GM23338 (cell line): ENCODE measurements at regions not wholly inside any gene's neighbourhood (a gene's known extent, or its start where the extent isn't known, plus 50 kb on each side); places are given as distances from the start of the nearest gene placed in this dataset.

Experiments
- ATAC-seq: fragments of 200-7000 bp; cut with Tn5 transposase; 3 replicates; pipeline ENCODE4 v1.9.1; 2020
- DNase-seq: peaks from one replicate; pipeline ENCODE4 v3.0.0-alpha.2; 2015; ENCODE audit warnings: low spot score
- H2AFZ ChIP-seq: fragments of 200-600 bp; sonication (generic); 2 replicates; pipeline ENCODE4 v1.8.0; 2016; ENCODE audit warnings: antibody characterized with exemption, mild to moderate bottlenecking, moderate library complexity
- H3F3A ChIP-seq: fragments of 200-600 bp; sonication (generic); replicated peaks from 2 replicates; pipeline ENCODE4 v1.8.0; 2017; ENCODE audit warnings: antibody characterized with exemption, mixed run types, low read depth
- H3K27ac ChIP-seq: fragments of 200-600 bp; sonication (generic); 2 replicates; pipeline ENCODE4 v1.6.1; 2016; ENCODE audit warnings: low read depth
- H3K27me3 ChIP-seq: fragments of 200-600 bp; sonication (generic); 2 replicates; pipeline ENCODE4 v1.8.0; 2016; ENCODE audit warnings: mild to moderate bottlenecking, mixed run types, moderate library complexity; ENCODE audit not compliant: insufficient read depth
- H3K36me3 ChIP-seq: fragments of 200-600 bp; sonication (generic); 2 replicates; pipeline ENCODE4 v1.8.0; 2016; ENCODE audit warnings: mild to moderate bottlenecking; ENCODE audit not compliant: insufficient read depth
- H3K4me1 ChIP-seq: fragments of 200-600 bp; sonication (generic); 2 replicates; pipeline ENCODE4 v1.8.0; 2016; ENCODE audit warnings: mild to moderate bottlenecking, moderate library complexity; ENCODE audit not compliant: insufficient read depth
- H3K4me2 ChIP-seq: fragments of 200-600 bp; sonication (generic); 2 replicates; pipeline ENCODE4 v1.7.1; 2017; ENCODE audit warnings: mixed run types
- H3K4me3 ChIP-seq: fragments of 200-600 bp; sonication (generic); 2 replicates; pipeline ENCODE4 v1.6.1; 2016; ENCODE audit warnings: mixed run types
- H3K79me2 ChIP-seq: fragments of 200-600 bp; sonication (generic); replicated peaks from 2 replicates; pipeline ENCODE4 v1.8.0; 2017; ENCODE audit warnings: mild to moderate bottlenecking; ENCODE audit not compliant: insufficient read depth
- H3K9me2 ChIP-seq: fragments of 200-600 bp; sonication (generic); 2 replicates; pipeline ENCODE4 v1.8.0; 2017; ENCODE audit not compliant: insufficient read depth
- H4K20me1 ChIP-seq: fragments of 200-600 bp; sonication (generic); replicated peaks from 2 replicates; pipeline ENCODE4 v1.8.0; 2017; ENCODE audit warnings: mild to moderate bottlenecking; ENCODE audit not compliant: insufficient read depth
- H3K27ac Mint-ChIP-seq: 2 replicates; pipeline ENCODE4 v1.8.0; 2020; ENCODE audit warnings: inconsistent platforms, mild to moderate bottlenecking, moderate library complexity, mixed read lengths
- H3K27me3 Mint-ChIP-seq: 3 replicates; pipeline ENCODE4 v1.8.0; 2022; ENCODE audit warnings: low read depth, mild to moderate bottlenecking, moderate library complexity, mixed read lengths, inconsistent platforms; ENCODE audit not compliant: insufficient read depth, poor library complexity
- H3K36me3 Mint-ChIP-seq: 3 replicates; pipeline ENCODE4 v1.8.0; 2021; ENCODE audit warnings: low read depth, mild to moderate bottlenecking, inconsistent platforms, moderate library complexity, mixed read lengths
- H3K4me1 Mint-ChIP-seq: 3 replicates; pipeline ENCODE4 v1.8.0; 2020; ENCODE audit warnings: mild to moderate bottlenecking, inconsistent platforms, mixed read lengths
- H3K4me3 Mint-ChIP-seq: 3 replicates; pipeline ENCODE4 v1.8.0; 2021; ENCODE audit warnings: moderate library complexity, mild to moderate bottlenecking, inconsistent platforms, mixed read lengths
- H3K9me3 Mint-ChIP-seq: 3 replicates; pipeline ENCODE4 v1.8.0; 2020; ENCODE audit warnings: moderate library complexity, mild to moderate bottlenecking, inconsistent platforms, mixed read lengths
- CREB1 ChIP-seq: fragments of 250-450 bp; sonication (Bioruptor Pico); IDR thresholded peaks from 2 replicates; pipeline ENCODE4 v1.5.0; 2020; ENCODE audit warnings: low read depth, mild to moderate bottlenecking, moderate library complexity
- EZH2 ChIP-seq: fragments of 200-600 bp; sonication (generic); IDR thresholded peaks from one replicate; pipeline ENCODE4 v1.8.0; 2017; ENCODE audit warnings: antibody characterized with exemption, mild to moderate bottlenecking, low read depth; ENCODE audit not compliant: unreplicated experiment
- EZH2phosphoT487 ChIP-seq: fragments of 200-600 bp; sonication (generic); IDR thresholded peaks from one replicate; pipeline ENCODE4 v1.8.1; 2018; ENCODE audit warnings: antibody characterized with exemption; ENCODE audit not compliant: unreplicated experiment
- NANOG ChIP-seq: IDR thresholded peaks from 2 replicates; pipeline ENCODE4 v1.6.1; 2016; ENCODE audit warnings: antibody characterized with exemption, borderline replicate concordance
- POLR2AphosphoS5 ChIP-seq: IDR thresholded peaks from 2 replicates; pipeline ENCODE4 v1.6.1; 2016; ENCODE audit warnings: antibody characterized with exemption, low read depth
- STAT1 ChIP-seq: IDR thresholded peaks from one replicate; pipeline ENCODE4 v1.6.1; 2016; ENCODE audit warnings: antibody characterized with exemption; ENCODE audit not compliant: unreplicated experiment
- ZNF114 ChIP-seq: fragments of 250-450 bp; sonication (Bioruptor Pico); IDR thresholded peaks from 2 replicates; pipeline ENCODE4 v1.5.0; 2020; ENCODE audit warnings: mild to moderate bottlenecking, moderate library complexity
- ZNF331 ChIP-seq: fragments of 250-450 bp; sonication (Bioruptor Pico); IDR thresholded peaks from 2 replicates; pipeline ENCODE4 v1.5.0; 2020; ENCODE audit warnings: low read depth, mild to moderate bottlenecking, moderate library complexity
- TF ChIP-seq, protein P1 (sequence below), 2 experiments: fragments of 200-600 bp in 1 of 2; sonication (generic) in 1 of 2; conservative IDR thresholded peaks; 2 replicates each; pipeline versions ENCODE4 v1.5.1 to v1.6.1; 2016 to 2017; ENCODE audit warnings: antibody characterized with exemption in 2 of 2, low read depth in 2 of 2, mild to moderate bottlenecking in 2 of 2, moderate library complexity in 1 of 2

DNA sequence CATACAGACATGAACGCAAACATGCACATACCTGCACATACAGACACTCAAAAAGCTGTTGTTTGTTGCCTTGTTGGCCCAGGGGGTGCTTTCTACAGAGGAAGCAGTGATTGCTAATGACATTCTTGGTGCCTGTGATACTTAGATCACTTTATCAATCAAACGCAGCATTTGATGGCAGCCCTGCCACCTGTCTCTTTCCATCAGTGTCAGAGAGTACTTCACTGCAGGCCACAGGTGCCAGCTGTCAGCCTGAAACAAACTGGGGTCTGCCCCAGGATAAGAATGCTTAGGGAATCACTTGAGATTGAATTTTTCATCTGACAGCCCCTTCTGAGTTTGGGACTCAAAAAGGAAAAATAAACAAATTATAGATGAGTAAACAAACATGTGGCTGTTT, 388.9 kb upstream of the SGCD start:
- Mint-ChIP-seq H3K4me1 (no peaks in the 10 kb centered on the region; the same call in 2 of the 3 replicates), H3K27me3 (peaks cover 5% of the 10 kb centered on the region), H3K36me3 (no peaks in the 10 kb centered on the region), H3K9me3 (no peaks in the 10 kb centered on the region), H3K27ac (no peak overlapping the region), H3K4me3 (no peak overlapping the region)
- Histone ChIP-seq H3K4me2 (no peak overlapping the region), H4K20me1 (no peaks in the 10 kb centered on the region), H3K4me3 (no peak overlapping the region), H3K79me2 (no peaks in the 10 kb centered on the region), H3K9me2 (no peaks in the 10 kb centered on the region), H3K27ac (no peak overlapping the region), H3K27me3 (no peaks in the 10 kb centered on the region), H3K36me3 (no peaks in the 10 kb centered on the region), H3K4me1 (no peaks in the 10 kb centered on the region), H2AFZ (no peak overlapping the region), H3F3A (no peaks in the 10 kb centered on the region)
- ATAC-seq (no peak), DNase-seq (no peak)
- TF ChIP-seq NANOG (no peak), ZNF331 (CRISPR knock-in tag) (no peak), EZH2 (no peak), CREB1 (CRISPR knock-in tag) (no peak), STAT1 (no peak), ZNF114 (CRISPR knock-in tag) (no peak), EZH2phosphoT487 (no peak)
- TF ChIP-seq, protein P1, sequence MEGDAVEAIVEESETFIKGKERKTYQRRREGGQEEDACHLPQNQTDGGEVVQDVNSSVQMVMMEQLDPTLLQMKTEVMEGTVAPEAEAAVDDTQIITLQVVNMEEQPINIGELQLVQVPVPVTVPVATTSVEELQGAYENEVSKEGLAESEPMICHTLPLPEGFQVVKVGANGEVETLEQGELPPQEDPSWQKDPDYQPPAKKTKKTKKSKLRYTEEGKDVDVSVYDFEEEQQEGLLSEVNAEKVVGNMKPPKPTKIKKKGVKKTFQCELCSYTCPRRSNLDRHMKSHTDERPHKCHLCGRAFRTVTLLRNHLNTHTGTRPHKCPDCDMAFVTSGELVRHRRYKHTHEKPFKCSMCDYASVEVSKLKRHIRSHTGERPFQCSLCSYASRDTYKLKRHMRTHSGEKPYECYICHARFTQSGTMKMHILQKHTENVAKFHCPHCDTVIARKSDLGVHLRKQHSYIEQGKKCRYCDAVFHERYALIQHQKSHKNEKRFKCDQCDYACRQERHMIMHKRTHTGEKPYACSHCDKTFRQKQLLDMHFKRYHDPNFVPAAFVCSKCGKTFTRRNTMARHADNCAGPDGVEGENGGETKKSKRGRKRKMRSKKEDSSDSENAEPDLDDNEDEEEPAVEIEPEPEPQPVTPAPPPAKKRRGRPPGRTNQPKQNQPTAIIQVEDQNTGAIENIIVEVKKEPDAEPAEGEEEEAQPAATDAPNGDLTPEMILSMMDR (conservative IDR thresholded peaks at IDR 0.05; ENCODE audit: low read depth in 2 of 2): no peak

DNA sequence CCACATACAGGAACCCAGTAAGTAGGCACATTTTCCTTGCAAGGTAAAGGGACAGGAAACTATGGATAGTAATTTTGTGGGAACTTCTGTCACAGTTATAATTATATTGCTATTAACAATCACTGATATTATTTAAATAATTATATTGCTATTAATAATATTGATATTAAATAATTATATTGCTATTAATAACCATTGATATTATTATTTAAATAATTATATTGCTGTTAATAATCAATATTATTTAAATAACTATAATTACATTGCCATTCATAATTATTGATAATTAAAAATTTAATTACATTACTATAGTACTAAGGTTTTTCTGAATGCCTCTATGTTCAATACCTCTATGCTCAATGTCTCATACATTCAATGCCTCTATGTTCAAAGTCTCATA, 385.6 kb upstream of the SGCD start:
- Histone ChIP-seq H4K20me1 (no peaks in the 10 kb centered on the region), H3F3A (no peaks in the 10 kb centered on the region), H3K4me3 (no peak overlapping the region), H3K9me2 (no peaks in the 10 kb centered on the region), H3K4me1 (no peaks in the 10 kb centered on the region), H3K27ac (no peak overlapping the region), H2AFZ (no peak overlapping the region), H3K79me2 (no peaks in the 10 kb centered on the region), H3K36me3 (no peaks in the 10 kb centered on the region), H3K27me3 (no peaks in the 10 kb centered on the region), H3K4me2 (no peak overlapping the region)
- H3K9me3 Mint-ChIP-seq: no peaks in the 10 kb centered on the region
- H3K4me3 Mint-ChIP-seq: no peak overlapping the region
- no peaks in the 10 kb centered on the region; the same call in 2 of the 3 replicates for H3K4me1 Mint-ChIP-seq
- H3K36me3 Mint-ChIP-seq: no peaks in the 10 kb centered on the region
- TF ChIP-seq EZH2 (no peak), POLR2AphosphoS5 (no peak)
- no peak for ATAC-seq
- no peak for DNase-seq
- H3K27ac Mint-ChIP-seq: no peak overlapping the region
- H3K27me3 Mint-ChIP-seq: peaks cover 2% of the 10 kb centered on the region
